ENCODE measurements at regions not wholly inside any gene's neighbourhood (a gene's known extent, or its start where the extent isn't known, plus 50 kb on each side); places are given as distances from the start of the nearest gene placed in this dataset.

DNA sequence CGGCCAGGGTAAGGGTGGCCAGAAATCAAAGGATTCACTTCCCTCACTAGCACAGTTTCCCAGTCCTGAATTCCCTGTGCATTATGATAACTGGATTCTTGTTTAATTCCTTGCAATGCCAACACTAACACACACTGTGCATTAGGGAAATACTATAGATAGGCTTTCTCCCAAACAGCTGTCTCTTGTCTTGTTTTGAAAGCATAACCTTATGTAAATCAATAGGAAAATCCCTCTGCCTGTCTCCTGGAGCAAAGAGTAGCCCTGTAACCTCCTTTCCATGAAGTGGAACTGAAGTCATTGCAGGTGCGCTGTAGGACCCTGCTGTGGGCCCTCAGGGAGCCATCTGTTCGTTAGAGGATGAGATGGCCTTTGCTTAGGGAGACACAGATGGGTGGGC is 82.8 kb upstream of the FAM171A1 start (continued):
- TF ChIP-seq, protein P1, sequence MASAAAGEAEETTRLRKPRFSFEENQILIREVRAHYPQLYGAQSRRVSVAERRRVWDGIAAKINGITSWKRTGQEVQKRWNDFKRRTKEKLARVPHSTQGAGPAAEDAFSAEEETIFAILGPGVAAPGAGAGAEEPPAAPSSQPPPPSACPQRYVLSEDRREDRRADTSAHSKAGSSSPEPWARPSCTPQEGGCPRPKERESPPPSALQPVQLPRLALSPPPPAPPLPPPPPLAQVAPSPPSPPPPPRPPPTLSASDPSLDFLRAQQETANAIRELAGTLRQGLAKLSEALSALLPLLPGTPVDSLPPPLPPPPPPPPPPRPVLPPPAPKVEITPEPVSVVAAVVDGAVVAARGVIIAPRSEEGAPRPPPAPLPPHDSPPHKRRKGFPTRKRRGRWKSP (CRISPR knock-in tag; IDR thresholded peaks at IDR 0.05), result no peak
- no peak for TF ChIP-seq NR2F1 (CRISPR knock-in tag; IDR thresholded peaks at IDR 0.05)
- TF ChIP-seq NFYB (CRISPR knock-in tag; IDR thresholded peaks at IDR 0.05), result no peak

DNA sequence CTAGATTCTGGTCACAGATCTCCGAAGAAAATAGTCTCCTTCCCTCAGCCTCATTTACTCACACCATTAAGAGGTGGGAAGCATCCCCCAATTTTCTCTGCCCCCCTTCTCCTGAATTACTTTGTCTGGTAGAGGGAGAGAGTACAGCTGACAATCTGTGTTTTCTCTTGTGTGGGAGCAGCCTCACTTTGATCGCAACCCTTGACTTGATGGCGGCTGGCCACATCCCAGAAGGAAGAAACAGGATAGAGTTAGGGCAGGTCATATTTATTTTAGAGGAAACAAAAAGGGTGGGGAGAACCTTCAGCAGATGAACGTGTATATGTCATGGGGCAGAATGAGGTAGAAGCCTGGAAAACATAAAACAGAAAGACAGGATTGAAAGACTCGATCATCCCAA is 82.4 kb upstream of the FAM171A1 start:
- FAIRE-seq, result no peak
- no peaks in the 10 kb centered on the region for H4K20me1 ChIP-seq (ENCODE audit: insufficient read depth, low read length)
- H3K4me1 ChIP-seq (ENCODE audit: insufficient read depth, low read length), result no peaks in the 10 kb centered on the region
- DNase-seq (ENCODE audit: low spot score), result no peak
- no peak overlapping the region for H2AFZ ChIP-seq (ENCODE audit: low read length)
- in situ Hi-C loops (cut with HindIII; ENCODE audit: extremely low pct_ligation_motif_present, low pct_unique_long_range_greater_than_20kb) (no loop called here), intact Hi-C loops (cut with micrococcal nuclease; ENCODE audit: unreplicated experiment) (no loop called here)
- no peak overlapping the region for H3K4me2 ChIP-seq (ENCODE audit: low read depth, low read length)
- ATAC-seq, result no peak
- ChIA-PET CTCF (ENCODE audit: low intra/inter-chr PET ratio, low total read pairs) (no interaction called here), POLR2A (no interaction called here)
- H3K9me3 ChIP-seq (ENCODE audit: low read length), result no peaks in the 10 kb centered on the region
- H3K27me3 ChIP-seq (ENCODE audit: control insufficient read depth in 1 of 2, insufficient read depth in 2 of 2, low read length in 2 of 2), result no peaks in the 10 kb centered on the region; a peak in 1 of 5 replicates
- no TSS peak for BruUV-seq (replicated peaks)
- no peaks in the 10 kb centered on the region for H3K79me2 ChIP-seq (ENCODE audit: insufficient read depth, low read length)
- no peaks in the 10 kb centered on the region for H3K36me3 ChIP-seq (replicated peaks in 1 of 2; ENCODE audit: control insufficient read depth in 1 of 2, insufficient read depth in 2 of 2, low read length in 2 of 2)
- no peak for TF ChIP-seq FOSL1 (CRISPR knock-in tag; IDR thresholded peaks at IDR 0.05; ENCODE audit: borderline replicate concordance)
- TF ChIP-seq ZNF678 (CRISPR knock-in tag; IDR thresholded peaks at IDR 0.05), result no peak
- TF ChIP-seq HOXA5 (CRISPR knock-in tag; IDR thresholded peaks at IDR 0.05), result no peak
- TF ChIP-seq, protein P2, sequence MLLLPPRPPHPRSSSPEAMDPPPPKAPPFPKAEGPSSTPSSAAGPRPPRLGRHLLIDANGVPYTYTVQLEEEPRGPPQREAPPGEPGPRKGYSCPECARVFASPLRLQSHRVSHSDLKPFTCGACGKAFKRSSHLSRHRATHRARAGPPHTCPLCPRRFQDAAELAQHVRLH (CRISPR knock-in tag; IDR thresholded peaks at IDR 0.05; ENCODE audit: borderline replicate concordance, low read depth), result no peak
- no peak for TF ChIP-seq RNF2 (conservative IDR thresholded peaks at IDR 0.05; ENCODE audit: low read depth)
- no peak for TF ChIP-seq ATAD3A (CRISPR knock-in tag; IDR thresholded peaks at IDR 0.05)
- no peak for TF ChIP-seq GTF3A (CRISPR knock-in tag; conservative IDR thresholded peaks at IDR 0.05)
- TF ChIP-seq, protein P3, sequence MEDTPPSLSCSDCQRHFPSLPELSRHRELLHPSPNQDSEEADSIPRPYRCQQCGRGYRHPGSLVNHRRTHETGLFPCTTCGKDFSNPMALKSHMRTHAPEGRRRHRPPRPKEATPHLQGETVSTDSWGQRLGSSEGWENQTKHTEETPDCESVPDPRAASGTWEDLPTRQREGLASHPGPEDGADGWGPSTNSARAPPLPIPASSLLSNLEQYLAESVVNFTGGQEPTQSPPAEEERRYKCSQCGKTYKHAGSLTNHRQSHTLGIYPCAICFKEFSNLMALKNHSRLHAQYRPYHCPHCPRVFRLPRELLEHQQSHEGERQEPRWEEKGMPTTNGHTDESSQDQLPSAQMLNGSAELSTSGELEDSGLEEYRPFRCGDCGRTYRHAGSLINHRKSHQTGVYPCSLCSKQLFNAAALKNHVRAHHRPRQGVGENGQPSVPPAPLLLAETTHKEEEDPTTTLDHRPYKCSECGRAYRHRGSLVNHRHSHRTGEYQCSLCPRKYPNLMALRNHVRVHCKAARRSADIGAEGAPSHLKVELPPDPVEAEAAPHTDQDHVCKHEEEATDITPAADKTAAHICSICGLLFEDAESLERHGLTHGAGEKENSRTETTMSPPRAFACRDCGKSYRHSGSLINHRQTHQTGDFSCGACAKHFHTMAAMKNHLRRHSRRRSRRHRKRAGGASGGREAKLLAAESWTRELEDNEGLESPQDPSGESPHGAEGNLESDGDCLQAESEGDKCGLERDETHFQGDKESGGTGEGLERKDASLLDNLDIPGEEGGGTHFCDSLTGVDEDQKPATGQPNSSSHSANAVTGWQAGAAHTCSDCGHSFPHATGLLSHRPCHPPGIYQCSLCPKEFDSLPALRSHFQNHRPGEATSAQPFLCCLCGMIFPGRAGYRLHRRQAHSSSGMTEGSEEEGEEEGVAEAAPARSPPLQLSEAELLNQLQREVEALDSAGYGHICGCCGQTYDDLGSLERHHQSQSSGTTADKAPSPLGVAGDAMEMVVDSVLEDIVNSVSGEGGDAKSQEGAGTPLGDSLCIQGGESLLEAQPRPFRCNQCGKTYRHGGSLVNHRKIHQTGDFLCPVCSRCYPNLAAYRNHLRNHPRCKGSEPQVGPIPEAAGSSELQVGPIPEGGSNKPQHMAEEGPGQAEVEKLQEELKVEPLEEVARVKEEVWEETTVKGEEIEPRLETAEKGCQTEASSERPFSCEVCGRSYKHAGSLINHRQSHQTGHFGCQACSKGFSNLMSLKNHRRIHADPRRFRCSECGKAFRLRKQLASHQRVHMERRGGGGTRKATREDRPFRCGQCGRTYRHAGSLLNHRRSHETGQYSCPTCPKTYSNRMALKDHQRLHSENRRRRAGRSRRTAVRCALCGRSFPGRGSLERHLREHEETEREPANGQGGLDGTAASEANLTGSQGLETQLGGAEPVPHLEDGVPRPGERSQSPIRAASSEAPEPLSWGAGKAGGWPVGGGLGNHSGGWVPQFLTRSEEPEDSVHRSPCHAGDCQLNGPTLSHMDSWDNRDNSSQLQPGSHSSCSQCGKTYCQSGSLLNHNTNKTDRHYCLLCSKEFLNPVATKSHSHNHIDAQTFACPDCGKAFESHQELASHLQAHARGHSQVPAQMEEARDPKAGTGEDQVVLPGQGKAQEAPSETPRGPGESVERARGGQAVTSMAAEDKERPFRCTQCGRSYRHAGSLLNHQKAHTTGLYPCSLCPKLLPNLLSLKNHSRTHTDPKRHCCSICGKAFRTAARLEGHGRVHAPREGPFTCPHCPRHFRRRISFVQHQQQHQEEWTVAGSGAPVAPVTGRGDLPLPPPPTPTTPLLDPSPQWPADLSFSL (CRISPR knock-in tag; IDR thresholded peaks at IDR 0.05), result no peak
- no peak for TF ChIP-seq ISX (CRISPR knock-in tag; conservative IDR thresholded peaks at IDR 0.05)
- no peak for TF ChIP-seq ZNF510 (CRISPR knock-in tag; IDR thresholded peaks at IDR 0.05; ENCODE audit: low read depth)
- no peak overlapping the region for H3K4me3 ChIP-seq (replicated peaks in 1 of 3; ENCODE audit: insufficient read depth in 1 of 3, low read depth in 2 of 3, low read length in 3 of 3)
- WGBS (ENCODE audit: low lambda C conversion rate), result 36% methylated on average over 5 of the region's 5 CpGs
- H3K9ac ChIP-seq (ENCODE audit: insufficient read depth, low read depth, low read length), result no peak overlapping the region
- no peak overlapping the region for H3K27ac ChIP-seq (ENCODE audit: extremely low read length, insufficient read depth, low read length)
